ENCODE measurements at regions not wholly inside any gene's neighbourhood (a gene's known extent, or its start where the extent isn't known, plus 50 kb on each side); places are given as distances from the start of the nearest gene placed in this dataset.

DNA sequence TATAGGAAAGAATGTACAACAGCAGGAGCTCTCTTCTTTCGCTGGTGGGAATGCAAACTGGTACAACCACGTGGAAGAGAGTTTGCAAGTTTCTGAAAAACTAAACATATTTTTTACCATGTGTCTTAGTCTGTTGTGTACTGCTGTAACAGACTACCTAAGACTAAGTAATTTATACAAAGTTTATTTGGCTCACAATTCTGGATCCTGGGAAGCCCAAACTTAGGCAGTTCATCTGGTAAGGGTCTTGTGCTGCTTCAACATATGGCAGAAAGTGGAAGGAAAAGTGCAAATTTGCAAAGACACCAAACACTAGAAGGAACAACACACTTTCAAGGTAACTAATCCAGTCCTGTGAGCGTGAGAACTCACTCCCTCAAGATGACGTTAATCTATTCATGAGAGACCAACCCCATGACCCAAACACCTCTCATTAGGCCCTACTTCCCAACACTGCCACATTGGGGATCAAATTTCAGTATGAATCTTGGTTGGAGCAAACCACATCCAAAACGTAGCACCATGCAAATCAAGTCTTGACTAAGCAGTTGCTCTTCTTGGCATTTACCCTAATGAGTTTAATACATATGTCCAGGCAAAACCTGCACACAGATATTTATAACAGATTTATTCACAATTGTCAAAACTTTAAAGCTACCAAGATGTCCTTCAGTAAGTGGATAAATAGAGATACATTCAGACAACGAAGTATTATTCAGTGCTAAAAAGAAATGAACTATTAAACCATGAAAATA lies 481.9 kb upstream of the FOXG1 start (continued):
- TF ChIP-seq ZNF37A (tag by site-specific recombination; IDR thresholded peaks at IDR 0.05) = no peak
- TF ChIP-seq MYNN (tag by site-specific recombination; IDR thresholded peaks at IDR 0.05; ENCODE audit: borderline replicate concordance) = no peak
- TF ChIP-seq ZNF2 (tag by site-specific recombination; IDR thresholded peaks at IDR 0.05) = no peak
- TF ChIP-seq ZNF302 (tag by site-specific recombination; IDR thresholded peaks at IDR 0.05; ENCODE audit: low read depth) = no peak
- TF ChIP-seq ZNF837 (tag by site-specific recombination; IDR thresholded peaks at IDR 0.05) = no peak
- TF ChIP-seq ZNF16 (tag by site-specific recombination; IDR thresholded peaks at IDR 0.05; ENCODE audit: low read depth) = no peak
- TF ChIP-seq BCL11B (tag by site-specific recombination; IDR thresholded peaks at IDR 0.05; ENCODE audit: low read depth) = no peak

DNA sequence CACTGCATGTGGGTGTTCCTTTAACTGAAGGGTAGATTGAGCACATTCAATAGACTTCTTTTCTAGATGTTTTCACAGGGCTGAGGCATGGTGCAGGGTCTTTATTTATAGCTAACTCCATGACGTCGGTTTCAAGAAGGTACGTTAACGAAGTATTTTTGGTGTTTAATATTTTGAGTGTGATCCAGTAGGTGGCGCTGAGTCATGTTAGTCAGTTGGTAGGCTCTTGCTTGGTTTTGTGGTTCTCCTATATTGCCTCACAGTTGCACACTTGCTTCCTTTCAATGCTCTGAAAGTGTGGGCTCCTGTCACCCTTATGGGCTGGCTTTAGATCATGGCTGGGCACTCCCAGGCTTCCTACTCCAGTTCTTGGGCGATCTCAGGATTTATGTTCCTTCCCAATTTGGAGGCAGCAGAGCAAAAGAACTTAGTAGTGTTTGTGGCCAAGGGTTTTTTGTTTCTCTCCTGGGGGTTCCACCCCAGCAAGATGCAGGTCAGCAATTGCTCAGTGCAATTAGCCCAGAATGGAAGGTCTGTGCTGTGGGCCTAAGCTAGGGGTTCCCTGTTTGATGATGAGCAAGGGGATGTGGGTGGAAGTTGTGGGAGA lies 471.6 kb upstream of the FOXG1 start:
- POLR2A ChIA-PET = no interaction called here
- Histone ChIP-seq H3K9me3 (ENCODE audit: control insufficient read depth, insufficient read depth, low read depth, low read length) (no peaks in the 10 kb centered on the region), H3K36me3 (ENCODE audit: control insufficient read depth in 2 of 2, insufficient read depth in 1 of 2, low read length in 2 of 2) (no peaks in the 10 kb centered on the region), H3K27ac (ENCODE audit: extremely low read depth, low read depth, low read length) (no peak overlapping the region), H3K4me3 (ENCODE audit: low read depth, low read length) (no peak overlapping the region), H3K4me1 (ENCODE audit: control insufficient read depth, insufficient read depth, low read length) (no peaks in the 10 kb centered on the region)
- TF ChIP-seq ZNF600 (tag by site-specific recombination; IDR thresholded peaks at IDR 0.05) (no peak), SP3 (tag by site-specific recombination; IDR thresholded peaks at IDR 0.05) (no peak), ZNF248 (tag by site-specific recombination; IDR thresholded peaks at IDR 0.05) (no peak), ZNF335 (tag by site-specific recombination; conservative IDR thresholded peaks at IDR 0.05) (no peak), RBAK (tag by site-specific recombination; IDR thresholded peaks at IDR 0.05) (no peak), PRDM1 (tag by site-specific recombination; IDR thresholded peaks at IDR 0.05) (no peak), ZNF214 (tag by site-specific recombination; IDR thresholded peaks at IDR 0.05; ENCODE audit: borderline replicate concordance) (no peak), ZNF747 (tag by site-specific recombination; IDR thresholded peaks at IDR 0.05) (no peak)
- TF ChIP-seq, protein P1, sequence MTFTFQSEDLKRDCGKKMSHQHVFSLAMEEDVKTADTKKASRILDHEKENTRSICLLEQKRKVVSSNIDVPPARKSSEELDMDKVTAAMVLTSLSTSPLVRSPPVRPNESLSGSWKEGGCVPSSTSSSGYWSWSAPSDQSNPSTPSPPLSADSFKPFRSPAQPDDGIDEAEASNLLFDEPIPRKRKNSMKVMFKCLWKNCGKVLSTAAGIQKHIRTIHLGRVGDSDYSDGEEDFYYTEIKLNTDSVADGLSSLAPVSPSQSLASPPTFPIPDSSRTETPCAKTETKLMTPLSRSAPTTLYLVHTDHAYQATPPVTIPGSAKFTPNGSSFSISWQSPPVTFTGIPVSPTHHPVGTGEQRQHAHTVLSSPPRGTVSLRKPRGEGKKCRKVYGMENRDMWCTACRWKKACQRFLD (tag by site-specific recombination; IDR thresholded peaks at IDR 0.05) = no peak
- TF ChIP-seq, protein P2, sequence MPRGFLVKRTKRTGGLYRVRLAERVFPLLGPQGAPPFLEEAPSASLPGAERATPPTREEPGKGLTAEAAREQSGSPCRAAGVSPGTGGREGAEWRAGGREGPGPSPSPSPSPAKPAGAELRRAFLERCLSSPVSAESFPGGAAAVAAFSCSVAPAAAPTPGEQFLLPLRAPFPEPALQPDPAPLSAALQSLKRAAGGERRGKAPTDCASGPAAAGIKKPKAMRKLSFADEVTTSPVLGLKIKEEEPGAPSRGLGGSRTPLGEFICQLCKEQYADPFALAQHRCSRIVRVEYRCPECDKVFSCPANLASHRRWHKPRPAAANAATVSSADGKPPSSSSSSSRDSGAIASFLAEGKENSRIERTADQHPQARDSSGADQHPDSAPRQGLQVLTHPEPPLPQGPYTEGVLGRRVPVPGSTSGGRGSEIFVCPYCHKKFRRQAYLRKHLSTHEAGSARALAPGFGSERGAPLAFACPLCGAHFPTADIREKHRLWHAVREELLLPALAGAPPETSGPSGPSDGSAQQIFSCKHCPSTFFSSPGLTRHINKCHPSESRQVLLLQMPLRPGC (tag by site-specific recombination; IDR thresholded peaks at IDR 0.05) = no peak
- CTCF ChIA-PET = interaction anchor here (0.7 to 2.4 kb wide), 4 partner anchors 16 to 411 kb away, joined by 3 to 8 read pairs (median 4); no protein-coding TSS in a partner anchor

DNA sequence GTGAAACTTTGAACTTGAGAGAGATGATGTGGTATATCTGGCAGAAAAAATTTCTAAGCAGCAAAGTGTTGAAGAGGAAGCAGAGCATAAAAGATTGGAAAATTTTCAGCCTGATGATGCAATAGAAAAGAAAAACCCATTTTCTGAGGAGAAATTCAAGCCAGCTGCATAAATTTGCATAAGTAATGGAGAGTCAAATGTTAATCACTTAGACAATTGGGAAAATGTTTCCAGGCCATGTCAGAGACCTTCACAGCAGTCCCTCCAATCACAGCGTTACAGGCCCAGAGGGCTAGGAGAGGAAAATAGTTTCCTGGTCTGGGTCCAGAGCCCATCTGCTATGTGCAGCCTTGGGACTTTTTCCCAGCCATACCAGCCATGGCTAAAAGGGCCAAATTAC lies 469.0 kb upstream of the FOXG1 start:
- H3K4me1 ChIP-seq (ENCODE audit: control insufficient read depth, insufficient read depth, low read length) = no peaks in the 10 kb centered on the region
- ChIA-PET CTCF (interaction anchor here (0.6 to 1.2 kb wide), 2 partner anchors 9 to 312 kb away, joined by 3 to 5 read pairs; no protein-coding TSS in a partner anchor), POLR2A (no interaction called here)
- no peaks in the 10 kb centered on the region for H3K9me3 ChIP-seq (ENCODE audit: control insufficient read depth, insufficient read depth, low read depth, low read length)
- no peak overlapping the region for H3K4me3 ChIP-seq (ENCODE audit: low read depth, low read length)
- H3K27ac ChIP-seq (ENCODE audit: extremely low read depth, low read depth, low read length) = no peak overlapping the region
- H3K36me3 ChIP-seq (ENCODE audit: control insufficient read depth in 2 of 2, insufficient read depth in 1 of 2, low read length in 2 of 2) = no peaks in the 10 kb centered on the region
- no peak for TF ChIP-seq YY1 (tag by site-specific recombination; IDR thresholded peaks at IDR 0.05)
- no peak for TF ChIP-seq ZNF335 (tag by site-specific recombination; conservative IDR thresholded peaks at IDR 0.05)
- TF ChIP-seq ZNF239 (tag by site-specific recombination; IDR thresholded peaks at IDR 0.05) = no peak
- TF ChIP-seq ZNF248 (tag by site-specific recombination; IDR thresholded peaks at IDR 0.05) = no peak
- no peak for TF ChIP-seq ZNF48 (tag by site-specific recombination; IDR thresholded peaks at IDR 0.05)
- TF ChIP-seq, protein P3, sequence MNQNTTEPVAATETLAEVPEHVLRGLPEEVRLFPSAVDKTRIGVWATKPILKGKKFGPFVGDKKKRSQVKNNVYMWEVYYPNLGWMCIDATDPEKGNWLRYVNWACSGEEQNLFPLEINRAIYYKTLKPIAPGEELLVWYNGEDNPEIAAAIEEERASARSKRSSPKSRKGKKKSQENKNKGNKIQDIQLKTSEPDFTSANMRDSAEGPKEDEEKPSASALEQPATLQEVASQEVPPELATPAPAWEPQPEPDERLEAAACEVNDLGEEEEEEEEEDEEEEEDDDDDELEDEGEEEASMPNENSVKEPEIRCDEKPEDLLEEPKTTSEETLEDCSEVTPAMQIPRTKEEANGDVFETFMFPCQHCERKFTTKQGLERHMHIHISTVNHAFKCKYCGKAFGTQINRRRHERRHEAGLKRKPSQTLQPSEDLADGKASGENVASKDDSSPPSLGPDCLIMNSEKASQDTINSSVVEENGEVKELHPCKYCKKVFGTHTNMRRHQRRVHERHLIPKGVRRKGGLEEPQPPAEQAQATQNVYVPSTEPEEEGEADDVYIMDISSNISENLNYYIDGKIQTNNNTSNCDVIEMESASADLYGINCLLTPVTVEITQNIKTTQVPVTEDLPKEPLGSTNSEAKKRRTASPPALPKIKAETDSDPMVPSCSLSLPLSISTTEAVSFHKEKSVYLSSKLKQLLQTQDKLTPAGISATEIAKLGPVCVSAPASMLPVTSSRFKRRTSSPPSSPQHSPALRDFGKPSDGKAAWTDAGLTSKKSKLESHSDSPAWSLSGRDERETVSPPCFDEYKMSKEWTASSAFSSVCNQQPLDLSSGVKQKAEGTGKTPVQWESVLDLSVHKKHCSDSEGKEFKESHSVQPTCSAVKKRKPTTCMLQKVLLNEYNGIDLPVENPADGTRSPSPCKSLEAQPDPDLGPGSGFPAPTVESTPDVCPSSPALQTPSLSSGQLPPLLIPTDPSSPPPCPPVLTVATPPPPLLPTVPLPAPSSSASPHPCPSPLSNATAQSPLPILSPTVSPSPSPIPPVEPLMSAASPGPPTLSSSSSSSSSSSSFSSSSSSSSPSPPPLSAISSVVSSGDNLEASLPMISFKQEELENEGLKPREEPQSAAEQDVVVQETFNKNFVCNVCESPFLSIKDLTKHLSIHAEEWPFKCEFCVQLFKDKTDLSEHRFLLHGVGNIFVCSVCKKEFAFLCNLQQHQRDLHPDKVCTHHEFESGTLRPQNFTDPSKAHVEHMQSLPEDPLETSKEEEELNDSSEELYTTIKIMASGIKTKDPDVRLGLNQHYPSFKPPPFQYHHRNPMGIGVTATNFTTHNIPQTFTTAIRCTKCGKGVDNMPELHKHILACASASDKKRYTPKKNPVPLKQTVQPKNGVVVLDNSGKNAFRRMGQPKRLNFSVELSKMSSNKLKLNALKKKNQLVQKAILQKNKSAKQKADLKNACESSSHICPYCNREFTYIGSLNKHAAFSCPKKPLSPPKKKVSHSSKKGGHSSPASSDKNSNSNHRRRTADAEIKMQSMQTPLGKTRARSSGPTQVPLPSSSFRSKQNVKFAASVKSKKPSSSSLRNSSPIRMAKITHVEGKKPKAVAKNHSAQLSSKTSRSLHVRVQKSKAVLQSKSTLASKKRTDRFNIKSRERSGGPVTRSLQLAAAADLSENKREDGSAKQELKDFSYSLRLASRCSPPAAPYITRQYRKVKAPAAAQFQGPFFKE (tag by site-specific recombination; IDR thresholded peaks at IDR 0.05; ENCODE audit: borderline replicate concordance) = no peak
- TF ChIP-seq ZBTB7A (tag by site-specific recombination; IDR thresholded peaks at IDR 0.05; ENCODE audit: low read depth) = no peak
- TF ChIP-seq ZSCAN30 (tag by site-specific recombination; IDR thresholded peaks at IDR 0.05) = no peak

All from HEK293 (cell line).